Posterior vena cava (tissue), 2 donors: ENCODE measurements at regions not wholly inside any gene's neighbourhood (a gene's known extent, or its start where the extent isn't known, plus 50 kb on each side); places are given as distances from the start of the nearest gene placed in this dataset.
"Not testable (repeated sequence)": the region's sequence is repeated elsewhere in the genome, so short reads cannot be mapped to it uniquely, and the experiment has no call there.

ENCODE experiments used
- DNase-seq: peaks from one replicate; pipeline ENCODE4 v3.0.0-alpha.2; 2020; ENCODE audit warnings: low spot score
- intact Hi-C, 2 donors: fragments of 100-400 bp; cut with DNase I; formaldehyde crosslinking; loops; one replicate each; pipeline versions ENCODE4 v1.14.1 to v1.14.2; 2022 to 2023
- donor health status: DM: yes; HTN: yes; CAD: no.
- donor health status: DM: yes; HTN: yes; CAD: no.

- DNase-seq, intact Hi-C loops: not testable (repeated sequence)
Observed at GRCh38 chr9:38833706-38834105, 113.8 kb upstream of the FAM240B start.

DNA sequence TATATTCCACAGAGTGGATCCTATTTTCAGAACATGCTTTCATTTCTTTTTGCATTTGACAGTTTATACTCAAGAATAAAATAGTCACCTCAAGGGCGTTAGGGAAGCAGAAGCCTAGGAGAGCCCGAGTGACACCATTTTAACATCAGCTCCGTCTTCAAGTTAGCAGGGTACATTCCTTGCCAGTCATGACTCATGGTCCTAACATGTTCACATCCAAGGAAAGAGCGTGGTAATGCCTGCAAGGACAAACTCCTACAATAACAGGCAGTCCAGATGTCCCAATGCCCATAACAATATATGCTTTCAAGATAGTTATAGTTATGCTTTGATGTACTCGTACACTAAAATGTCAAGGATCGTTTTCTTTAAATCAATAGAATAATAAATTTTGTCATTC lies 93.9 kb upstream of the FAM240B start:
- DNase-seq, intact Hi-C loops: not testable (repeated sequence)

- intact Hi-C loops, result not testable (repeated sequence)
Observed at GRCh38 chr9:38807919-38808459, 88.1 kb upstream of the FAM240B start.

DNA sequence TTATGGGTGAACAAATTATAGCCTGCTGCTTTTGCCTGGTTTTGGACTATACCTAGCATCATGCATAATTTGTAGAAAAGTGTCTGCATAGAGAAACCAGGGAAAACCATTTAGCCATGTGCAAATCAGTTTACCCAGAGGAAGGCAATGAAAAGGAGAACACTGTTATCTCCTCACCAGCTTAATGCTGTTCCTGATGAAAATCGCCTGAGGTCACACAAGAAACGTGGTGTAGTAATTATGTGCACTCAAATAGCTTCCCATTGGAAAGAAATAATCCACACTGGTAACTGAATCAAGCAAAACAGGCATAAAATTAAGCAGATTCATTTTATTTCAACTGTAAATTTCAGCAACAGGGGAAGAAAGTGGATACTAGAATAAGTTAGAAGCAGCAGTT lies 51.7 kb upstream of the FAM240B start:
- DNase-seq, result no peak
- intact Hi-C loops, result no loop called here

More at GRCh38 chr9:38807919-38808459, 88.1 kb upstream of the FAM240B start:
- DNase-seq, result not testable (repeated sequence)
